ENCODE measurements at regions not wholly inside any gene's neighbourhood (a gene's known extent, or its start where the extent isn't known, plus 50 kb on each side); places are given as distances from the start of the nearest gene placed in this dataset.

- DNase-seq (no peak), ATAC-seq (no peak)
- H3K4me3 ChIP-seq: no peak overlapping the region
- intact Hi-C loops (cut with DNase I, micrococcal nuclease): no loop called here
- no peaks in the 10 kb centered on the region for H3K9me3 ChIP-seq
- H3K4me1 ChIP-seq (ENCODE audit: low read depth): no peaks in the 10 kb centered on the region
- no peak for TF ChIP-seq CTCF (IDR thresholded peaks at IDR 0.05)
- no peaks in the 10 kb centered on the region for H3K36me3 ChIP-seq (ENCODE audit: low read depth)
These were observed 480.1 kb downstream of the XIRP2 start for GRCh38 chr2:167368371-167368770.

- TF ChIP-seq CTCF (IDR thresholded peaks at IDR 0.05): no peak
- DNase-seq: no peak
- no peak for ATAC-seq
- H3K4me1 ChIP-seq (ENCODE audit: low read depth): no peaks in the 10 kb centered on the region
- H3K4me3 ChIP-seq: no peak overlapping the region
- intact Hi-C loops (cut with DNase I, micrococcal nuclease): no loop called here
- no peaks in the 10 kb centered on the region for H3K36me3 ChIP-seq (ENCODE audit: low read depth)
- H3K9me3 ChIP-seq: no peaks in the 10 kb centered on the region
These were observed 476.9 kb downstream of the XIRP2 start for GRCh38 chr2:167365216-167365615.

GRCh38 chr2:167361426-167361825 lies 473.1 kb downstream of the XIRP2 start:
- Histone ChIP-seq H3K36me3 (ENCODE audit: low read depth) (no peaks in the 10 kb centered on the region), H3K9me3 (no peaks in the 10 kb centered on the region), H3K4me3 (no peak overlapping the region), H3K4me1 (ENCODE audit: low read depth) (no peaks in the 10 kb centered on the region)
- DNase-seq (no peak), ATAC-seq (no peak)
- TF ChIP-seq CTCF (IDR thresholded peaks at IDR 0.05): no peak
- intact Hi-C loops (cut with DNase I, micrococcal nuclease): no loop called here

GRCh38 chr2:167355821-167356220 lies 467.5 kb downstream of the XIRP2 start:
- H3K4me1 ChIP-seq (ENCODE audit: low read depth): no peaks in the 10 kb centered on the region
- intact Hi-C loops (cut with DNase I, micrococcal nuclease): no loop called here
- no peaks in the 10 kb centered on the region for H3K9me3 ChIP-seq
- no peak overlapping the region for H3K4me3 ChIP-seq
- no peaks in the 10 kb centered on the region for H3K36me3 ChIP-seq (ENCODE audit: low read depth)
- ATAC-seq (no peak), DNase-seq (no peak)
- TF ChIP-seq CTCF (IDR thresholded peaks at IDR 0.05): no peak

GRCh38 chr2:167353605-167354280 lies 465.5 kb downstream of the XIRP2 start:
- intact Hi-C loops (cut with DNase I, micrococcal nuclease): no loop called here
- DNase-seq (no peak), ATAC-seq (peak; percentile 97)
- H3K4me3 ChIP-seq: no peak overlapping the region
- no peak for TF ChIP-seq CTCF (IDR thresholded peaks at IDR 0.05)
- H3K36me3 ChIP-seq (ENCODE audit: low read depth): no peaks in the 10 kb centered on the region
- no peaks in the 10 kb centered on the region for H3K9me3 ChIP-seq
- H3K4me1 ChIP-seq (ENCODE audit: low read depth): no peaks in the 10 kb centered on the region

GRCh38 chr2:167345559-167345958 lies 457.3 kb downstream of the XIRP2 start:
- DNase-seq (no peak), ATAC-seq (peak; percentile 63)
- Histone ChIP-seq H3K4me1 (ENCODE audit: low read depth) (no peaks in the 10 kb centered on the region), H3K36me3 (ENCODE audit: low read depth) (no peaks in the 10 kb centered on the region), H3K4me3 (no peak overlapping the region), H3K9me3 (no peaks in the 10 kb centered on the region)
- intact Hi-C loops (cut with DNase I, micrococcal nuclease): loop anchor here in 1 of 2 donors (5.0 kb wide), 1 partner anchor 257 kb away; no protein-coding TSS in a partner anchor
- no peak for TF ChIP-seq CTCF (IDR thresholded peaks at IDR 0.05)

Data from mucosa of descending colon (tissue), 3 donors.